WTC11 (cell line): ENCODE measurements at regions not wholly inside any gene's neighbourhood (a gene's known extent, or its start where the extent isn't known, plus 50 kb on each side); places are given as distances from the start of the nearest gene placed in this dataset.

Source experiments
- ATAC-seq: fragments of 200-7000 bp; cut with Tn5 transposase; 2 replicates; pipeline ENCODE4 v1.10.0; 2021; ENCODE audit warnings: mild to moderate bottlenecking, moderate library complexity
- CTCF ChIA-PET: fragments of 300-600 bp; sonication (Branson Sonifier 250); formaldehyde crosslinking; loops from one replicate; lab custom pipeline; 2021; ENCODE audit warnings: antibody characterized with exemption; lab: Charles Lee
- POLR2A ChIA-PET: fragments of 350-600 bp; sonication (Branson Sonifier 250); formaldehyde crosslinking; loops from one replicate; lab custom pipeline; 2021; ENCODE audit warnings: antibody characterized with exemption; lab: Charles Lee
- DNase-seq: peaks from one replicate; pipeline ENCODE4 v3.0.0; 2021; ENCODE audit warnings: low spot score
- H3K27ac Mint-ChIP-seq: 2 replicates; pipeline ENCODE4 v1.8.0; 2021; ENCODE audit warnings: mixed read lengths
- H3K27me3 Mint-ChIP-seq: 2 replicates; pipeline ENCODE4 v1.8.0; 2021; ENCODE audit warnings: low read depth, mild to moderate bottlenecking, moderate library complexity, mixed read lengths
- H3K36me3 Mint-ChIP-seq: 2 replicates; pipeline ENCODE4 v1.8.0; 2021; ENCODE audit warnings: mixed read lengths
- H3K4me1 Mint-ChIP-seq: 2 replicates; pipeline ENCODE4 v1.8.0; 2022; ENCODE audit warnings: mixed read lengths
- H3K4me3 Mint-ChIP-seq: 2 replicates; pipeline ENCODE4 v1.8.0; 2021; ENCODE audit warnings: mild to moderate bottlenecking, moderate library complexity, mixed read lengths
- H3K9me3 Mint-ChIP-seq: 2 replicates; pipeline ENCODE4 v1.8.0; 2021; ENCODE audit warnings: mixed read lengths
- CREM ChIP-seq: sonication (generic); formaldehyde crosslinking; IDR thresholded peaks from 2 replicates; pipeline ENCODE4 v1.8.1; 2022; ENCODE audit warnings: mild to moderate bottlenecking, missing genetic modification reagents, moderate library complexity
- ELF4 ChIP-seq: sonication (generic); formaldehyde crosslinking; IDR thresholded peaks from 2 replicates; pipeline ENCODE4 v1.8.1; 2022; ENCODE audit warnings: low read depth, mild to moderate bottlenecking, moderate library complexity, missing genetic modification reagents
- ETV6 ChIP-seq: sonication (generic); formaldehyde crosslinking; IDR thresholded peaks from 2 replicates; pipeline ENCODE4 v1.8.1; 2022; ENCODE audit warnings: mild to moderate bottlenecking, missing genetic modification reagents
- FOXJ3 ChIP-seq: sonication (generic); formaldehyde crosslinking; IDR thresholded peaks from 2 replicates; pipeline ENCODE4 v1.9.0; 2021; ENCODE audit warnings: missing genetic modification reagents, mild to moderate bottlenecking, borderline replicate concordance
- GABPB1 ChIP-seq: sonication (generic); formaldehyde crosslinking; IDR thresholded peaks from 2 replicates; pipeline ENCODE4 v1.8.1; 2023; ENCODE audit warnings: mild to moderate bottlenecking, missing genetic modification reagents
- KAT7 ChIP-seq: sonication (generic); formaldehyde crosslinking; IDR thresholded peaks from 2 replicates; pipeline ENCODE4 v1.8.1; 2023; ENCODE audit warnings: missing genetic modification reagents, mild to moderate bottlenecking, borderline replicate concordance
- MYBL2 ChIP-seq: sonication (generic); formaldehyde crosslinking; IDR thresholded peaks from 2 replicates; pipeline ENCODE4 v1.8.1; 2023; ENCODE audit warnings: mild to moderate bottlenecking, moderate library complexity, missing genetic modification reagents
- RORB ChIP-seq: fragments of 250-450 bp; sonication (Bioruptor Pico); IDR thresholded peaks from 2 replicates; pipeline ENCODE4 v1.9.0; 2021; ENCODE audit warnings: mild to moderate bottlenecking
- SOX15 ChIP-seq: fragments of 250-450 bp; sonication (Bioruptor Pico); IDR thresholded peaks from 2 replicates; pipeline ENCODE4 v1.9.0; 2021; ENCODE audit warnings: mild to moderate bottlenecking
- TEAD4 ChIP-seq: sonication (generic); formaldehyde crosslinking; IDR thresholded peaks from 2 replicates; pipeline ENCODE4 v1.8.0; 2022; ENCODE audit warnings: mild to moderate bottlenecking, missing genetic modification reagents
- ZBTB21 ChIP-seq: sonication (generic); formaldehyde crosslinking; IDR thresholded peaks from 2 replicates; pipeline ENCODE4 v1.8.1; 2023; ENCODE audit warnings: mild to moderate bottlenecking, missing genetic modification reagents, borderline replicate concordance
- ZNF138 ChIP-seq: sonication (generic); formaldehyde crosslinking; conservative IDR thresholded peaks from 2 replicates; pipeline ENCODE4 v1.8.1; 2022; ENCODE audit warnings: mild to moderate bottlenecking, moderate library complexity, missing genetic modification reagents
- ZNF263 ChIP-seq: sonication (generic); formaldehyde crosslinking; IDR thresholded peaks from 2 replicates; pipeline ENCODE4 v1.8.1; 2022; ENCODE audit warnings: low read depth, mild to moderate bottlenecking, moderate library complexity, missing genetic modification reagents
- ZNF671 ChIP-seq: fragments of 250-450 bp; sonication (Bioruptor Pico); IDR thresholded peaks from 2 replicates; pipeline ENCODE4 v1.8.0; 2021; ENCODE audit warnings: mild to moderate bottlenecking
- TF ChIP-seq, protein P1 (sequence below): sonication (generic); formaldehyde crosslinking; IDR thresholded peaks from 2 replicates; pipeline ENCODE4 v1.8.1; 2023; ENCODE audit warnings: mild to moderate bottlenecking, missing genetic modification reagents
- TF ChIP-seq, protein P2 (sequence below): sonication (generic); formaldehyde crosslinking; IDR thresholded peaks from 2 replicates; pipeline ENCODE4 v1.8.0; 2022; ENCODE audit warnings: mild to moderate bottlenecking, missing genetic modification reagents
- TF ChIP-seq, protein P3 (sequence below): sonication (generic); formaldehyde crosslinking; IDR thresholded peaks from 2 replicates; pipeline ENCODE4 v1.8.1; 2023; ENCODE audit warnings: mild to moderate bottlenecking, missing genetic modification reagents
- TF ChIP-seq, protein P4 (sequence below): fragments of 250-450 bp; sonication (Bioruptor Pico); IDR thresholded peaks from 2 replicates; pipeline ENCODE4 v2.1.2; 2022; ENCODE audit warnings: mild to moderate bottlenecking, moderate library complexity
- TF ChIP-seq, protein P5 (sequence below): sonication (generic); formaldehyde crosslinking; IDR thresholded peaks from 2 replicates; pipeline ENCODE4 v1.8.1; 2023; ENCODE audit warnings: mild to moderate bottlenecking, missing genetic modification reagents, moderate library complexity
- TF ChIP-seq, protein P6 (sequence below): sonication (generic); formaldehyde crosslinking; conservative IDR thresholded peaks from 2 replicates; pipeline ENCODE4 v1.8.1; 2022; ENCODE audit warnings: mild to moderate bottlenecking, missing genetic modification reagents
- TF ChIP-seq, protein P7 (sequence below): fragments of 250-450 bp; sonication (Bioruptor Pico); IDR thresholded peaks from 2 replicates; pipeline ENCODE4 v1.9.0; 2021; ENCODE audit warnings: mild to moderate bottlenecking

DNA sequence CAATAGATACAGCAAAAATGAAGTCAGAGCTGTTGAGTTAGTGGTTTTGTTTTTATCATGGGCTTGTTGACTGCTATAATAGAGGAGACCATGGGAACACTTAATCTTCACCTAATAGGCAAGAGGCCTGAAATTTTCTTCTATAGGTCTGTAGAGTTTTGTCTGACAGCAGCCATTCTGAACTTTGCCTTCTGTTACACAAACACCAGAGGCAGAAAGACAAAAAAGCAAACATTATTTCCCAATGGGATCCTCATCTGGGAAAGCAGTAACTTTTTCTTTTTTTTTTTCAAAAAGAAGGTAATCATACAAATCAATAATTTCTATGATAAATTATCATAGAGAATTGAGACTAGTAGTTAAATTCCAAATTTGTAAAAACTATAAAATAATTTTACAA lies 494.1 kb downstream of the TOX3 start (continued):
- TF ChIP-seq, protein P1, sequence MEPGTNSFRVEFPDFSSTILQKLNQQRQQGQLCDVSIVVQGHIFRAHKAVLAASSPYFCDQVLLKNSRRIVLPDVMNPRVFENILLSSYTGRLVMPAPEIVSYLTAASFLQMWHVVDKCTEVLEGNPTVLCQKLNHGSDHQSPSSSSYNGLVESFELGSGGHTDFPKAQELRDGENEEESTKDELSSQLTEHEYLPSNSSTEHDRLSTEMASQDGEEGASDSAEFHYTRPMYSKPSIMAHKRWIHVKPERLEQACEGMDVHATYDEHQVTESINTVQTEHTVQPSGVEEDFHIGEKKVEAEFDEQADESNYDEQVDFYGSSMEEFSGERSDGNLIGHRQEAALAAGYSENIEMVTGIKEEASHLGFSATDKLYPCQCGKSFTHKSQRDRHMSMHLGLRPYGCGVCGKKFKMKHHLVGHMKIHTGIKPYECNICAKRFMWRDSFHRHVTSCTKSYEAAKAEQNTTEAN = no peak
- TF ChIP-seq RORB (CRISPR knock-in tag) (no peak), KAT7 (CRISPR knock-in tag) (no peak), MYBL2 (CRISPR knock-in tag) (no peak), TEAD4 (CRISPR knock-in tag) (no peak)
- TF ChIP-seq, protein P2, sequence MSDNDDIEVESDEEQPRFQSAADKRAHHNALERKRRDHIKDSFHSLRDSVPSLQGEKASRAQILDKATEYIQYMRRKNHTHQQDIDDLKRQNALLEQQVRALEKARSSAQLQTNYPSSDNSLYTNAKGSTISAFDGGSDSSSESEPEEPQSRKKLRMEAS (CRISPR knock-in tag) = no peak
- TF ChIP-seq, all 79 proteins: peak for 0

DNA sequence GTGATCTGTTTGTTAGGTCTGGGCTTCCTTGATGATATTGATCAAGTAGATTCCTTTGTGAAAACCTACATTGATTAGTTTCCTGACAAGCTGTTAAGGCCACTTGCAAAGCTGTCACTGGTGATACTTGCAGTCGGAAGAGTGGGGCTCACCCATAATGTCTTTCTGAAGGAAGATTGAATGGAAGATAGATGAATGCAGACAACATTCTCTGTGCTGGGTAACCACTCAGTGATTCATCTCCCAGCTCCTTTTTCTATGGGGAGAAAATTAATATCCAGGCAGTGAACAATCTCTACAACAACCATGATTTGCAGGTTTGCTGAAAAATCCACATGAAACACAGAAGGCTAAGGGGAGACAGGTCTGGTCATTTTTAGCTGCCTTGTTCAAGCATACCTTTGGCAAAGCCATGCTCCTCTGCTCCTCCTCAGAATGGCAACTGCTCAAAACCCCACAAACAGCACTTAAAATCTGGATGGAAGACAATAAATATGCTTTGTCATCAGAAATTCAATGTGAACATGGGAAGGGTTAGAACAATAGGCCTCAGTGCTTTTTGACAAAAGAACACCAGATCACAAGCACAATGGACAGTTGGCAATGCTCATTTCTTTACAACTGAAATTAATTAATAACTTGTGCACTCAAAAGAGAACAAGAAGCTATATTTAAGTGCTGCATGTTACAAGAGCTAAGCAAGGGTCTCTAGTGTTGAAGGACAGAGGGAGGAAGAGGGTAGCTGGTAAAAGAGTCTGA lies 495.4 kb downstream of the TOX3 start:
- CTCF ChIA-PET = interaction anchor here (1.6 kb wide), 1 partner anchor 18 kb away, joined by 3 read pairs; no protein-coding TSS in a partner anchor
- Mint-ChIP-seq H3K4me1 (0 out of 2 replicates have a peak, but pooled peaks cover 2% of the 10 kb centered on the region), H3K27me3 (no peaks in the 10 kb centered on the region; the same call in 1 of the 2 replicates), H3K9me3 (peaks cover 8% of the 10 kb centered on the region), H3K4me3 (no peak overlapping the region), H3K27ac (no peak overlapping the region), H3K36me3 (no peaks in the 10 kb centered on the region)
- ATAC-seq (no peak), DNase-seq (no peak)
- TF ChIP-seq ETV6 (CRISPR knock-in tag) (no peak), ELF4 (CRISPR knock-in tag) (no peak), SOX15 (CRISPR knock-in tag) (no peak), CREM (CRISPR knock-in tag) (no peak), FOXJ3 (CRISPR knock-in tag) (no peak), ZNF138 (CRISPR knock-in tag) (no peak), ZBTB21 (CRISPR knock-in tag) (no peak), GABPB1 (no peak), ZNF671 (CRISPR knock-in tag) (no peak), ZNF263 (no peak)
- TF ChIP-seq, protein P3, sequence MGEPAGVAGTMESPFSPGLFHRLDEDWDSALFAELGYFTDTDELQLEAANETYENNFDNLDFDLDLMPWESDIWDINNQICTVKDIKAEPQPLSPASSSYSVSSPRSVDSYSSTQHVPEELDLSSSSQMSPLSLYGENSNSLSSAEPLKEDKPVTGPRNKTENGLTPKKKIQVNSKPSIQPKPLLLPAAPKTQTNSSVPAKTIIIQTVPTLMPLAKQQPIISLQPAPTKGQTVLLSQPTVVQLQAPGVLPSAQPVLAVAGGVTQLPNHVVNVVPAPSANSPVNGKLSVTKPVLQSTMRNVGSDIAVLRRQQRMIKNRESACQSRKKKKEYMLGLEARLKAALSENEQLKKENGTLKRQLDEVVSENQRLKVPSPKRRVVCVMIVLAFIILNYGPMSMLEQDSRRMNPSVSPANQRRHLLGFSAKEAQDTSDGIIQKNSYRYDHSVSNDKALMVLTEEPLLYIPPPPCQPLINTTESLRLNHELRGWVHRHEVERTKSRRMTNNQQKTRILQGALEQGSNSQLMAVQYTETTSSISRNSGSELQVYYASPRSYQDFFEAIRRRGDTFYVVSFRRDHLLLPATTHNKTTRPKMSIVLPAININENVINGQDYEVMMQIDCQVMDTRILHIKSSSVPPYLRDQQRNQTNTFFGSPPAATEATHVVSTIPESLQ = no peak
- TF ChIP-seq, protein P4, sequence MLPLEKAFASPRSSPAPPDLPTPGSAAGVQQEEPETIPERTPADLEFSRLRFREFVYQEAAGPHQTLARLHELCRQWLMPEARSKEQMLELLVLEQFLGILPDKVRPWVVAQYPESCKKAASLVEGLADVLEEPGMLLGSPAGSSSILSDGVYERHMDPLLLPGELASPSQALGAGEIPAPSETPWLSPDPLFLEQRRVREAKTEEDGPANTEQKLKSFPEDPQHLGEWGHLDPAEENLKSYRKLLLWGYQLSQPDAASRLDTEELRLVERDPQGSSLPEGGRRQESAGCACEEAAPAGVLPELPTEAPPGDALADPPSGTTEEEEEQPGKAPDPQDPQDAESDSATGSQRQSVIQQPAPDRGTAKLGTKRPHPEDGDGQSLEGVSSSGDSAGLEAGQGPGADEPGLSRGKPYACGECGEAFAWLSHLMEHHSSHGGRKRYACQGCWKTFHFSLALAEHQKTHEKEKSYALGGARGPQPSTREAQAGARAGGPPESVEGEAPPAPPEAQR (CRISPR knock-in tag) = no peak
- TF ChIP-seq, protein P5, sequence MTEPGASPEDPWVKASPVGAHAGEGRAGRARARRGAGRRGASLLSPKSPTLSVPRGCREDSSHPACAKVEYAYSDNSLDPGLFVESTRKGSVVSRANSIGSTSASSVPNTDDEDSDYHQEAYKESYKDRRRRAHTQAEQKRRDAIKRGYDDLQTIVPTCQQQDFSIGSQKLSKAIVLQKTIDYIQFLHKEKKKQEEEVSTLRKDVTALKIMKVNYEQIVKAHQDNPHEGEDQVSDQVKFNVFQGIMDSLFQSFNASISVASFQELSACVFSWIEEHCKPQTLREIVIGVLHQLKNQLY (CRISPR knock-in tag) = no peak
- TF ChIP-seq, protein P6, sequence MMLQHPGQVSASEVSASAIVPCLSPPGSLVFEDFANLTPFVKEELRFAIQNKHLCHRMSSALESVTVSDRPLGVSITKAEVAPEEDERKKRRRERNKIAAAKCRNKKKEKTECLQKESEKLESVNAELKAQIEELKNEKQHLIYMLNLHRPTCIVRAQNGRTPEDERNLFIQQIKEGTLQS (CRISPR knock-in tag) = no peak
- TF ChIP-seq, protein P7, sequence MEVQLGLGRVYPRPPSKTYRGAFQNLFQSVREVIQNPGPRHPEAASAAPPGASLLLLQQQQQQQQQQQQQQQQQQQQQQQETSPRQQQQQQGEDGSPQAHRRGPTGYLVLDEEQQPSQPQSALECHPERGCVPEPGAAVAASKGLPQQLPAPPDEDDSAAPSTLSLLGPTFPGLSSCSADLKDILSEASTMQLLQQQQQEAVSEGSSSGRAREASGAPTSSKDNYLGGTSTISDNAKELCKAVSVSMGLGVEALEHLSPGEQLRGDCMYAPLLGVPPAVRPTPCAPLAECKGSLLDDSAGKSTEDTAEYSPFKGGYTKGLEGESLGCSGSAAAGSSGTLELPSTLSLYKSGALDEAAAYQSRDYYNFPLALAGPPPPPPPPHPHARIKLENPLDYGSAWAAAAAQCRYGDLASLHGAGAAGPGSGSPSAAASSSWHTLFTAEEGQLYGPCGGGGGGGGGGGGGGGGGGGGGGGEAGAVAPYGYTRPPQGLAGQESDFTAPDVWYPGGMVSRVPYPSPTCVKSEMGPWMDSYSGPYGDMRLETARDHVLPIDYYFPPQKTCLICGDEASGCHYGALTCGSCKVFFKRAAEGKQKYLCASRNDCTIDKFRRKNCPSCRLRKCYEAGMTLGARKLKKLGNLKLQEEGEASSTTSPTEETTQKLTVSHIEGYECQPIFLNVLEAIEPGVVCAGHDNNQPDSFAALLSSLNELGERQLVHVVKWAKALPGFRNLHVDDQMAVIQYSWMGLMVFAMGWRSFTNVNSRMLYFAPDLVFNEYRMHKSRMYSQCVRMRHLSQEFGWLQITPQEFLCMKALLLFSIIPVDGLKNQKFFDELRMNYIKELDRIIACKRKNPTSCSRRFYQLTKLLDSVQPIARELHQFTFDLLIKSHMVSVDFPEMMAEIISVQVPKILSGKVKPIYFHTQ (CRISPR knock-in tag) = no peak
- POLR2A ChIA-PET = no interaction called here
